ENCODE measurements at regions not wholly inside any gene's neighbourhood (a gene's known extent, or its start where the extent isn't known, plus 50 kb on each side); places are given as distances from the start of the nearest gene placed in this dataset.
A peak's percentile ranks its signal among the peaks of the same experiment; 100 is the strongest.
"Not testable (repeated sequence)": the region's sequence is repeated elsewhere in the genome, so short reads cannot be mapped to it uniquely, and the experiment has no call there.

- DNase-seq; in situ Hi-C loops (cut with MboI; ENCODE audit: low pct_unique_long_range_greater_than_20kb, low sequenced_read_pairs): not testable (repeated sequence)
Observed at GRCh38 chr19:34871911-34872310, 54.8 kb upstream of the ZNF30 start.

GRCh38 chr19:34867631-34868030 is 59.1 kb upstream of the ZNF30 start:
- in situ Hi-C loops (cut with MboI; ENCODE audit: low pct_unique_long_range_greater_than_20kb, low sequenced_read_pairs): no loop called here

GRCh38 chr19:34865225-34865624 is 61.5 kb upstream of the ZNF30 start:
- DNase-seq; in situ Hi-C loops (cut with MboI; ENCODE audit: low pct_unique_long_range_greater_than_20kb, low sequenced_read_pairs): not testable (repeated sequence)

More at GRCh38 chr19:34867631-34868030, 59.1 kb upstream of the ZNF30 start:
- no peak for DNase-seq

GRCh38 chr19:34859823-34860736 is 66.6 kb upstream of the ZNF30 start:
- in situ Hi-C loops (cut with MboI; ENCODE audit: low pct_unique_long_range_greater_than_20kb, low sequenced_read_pairs): not testable (repeated sequence)
- peak; percentile 16 for DNase-seq

- in situ Hi-C loops (cut with MboI; ENCODE audit: low pct_unique_long_range_greater_than_20kb, low sequenced_read_pairs); DNase-seq: not testable (repeated sequence)
Observed at GRCh38 chr19:34859325-34859724, 67.4 kb upstream of the ZNF30 start.

GRCh38 chr19:34856052-34856451 is 70.7 kb upstream of the ZNF30 start:
- in situ Hi-C loops (cut with MboI; ENCODE audit: low pct_unique_long_range_greater_than_20kb, low sequenced_read_pairs): no loop called here
- DNase-seq: no peak

GRCh38 chr19:34853369-34853768 is 73.3 kb upstream of the ZNF30 start:
- in situ Hi-C loops (cut with MboI; ENCODE audit: low pct_unique_long_range_greater_than_20kb, low sequenced_read_pairs): no loop called here
- DNase-seq: no peak

GRCh38 chr19:34852669-34853068 is 74.0 kb upstream of the ZNF30 start:
- no peak for DNase-seq
- in situ Hi-C loops (cut with MboI; ENCODE audit: low pct_unique_long_range_greater_than_20kb, low sequenced_read_pairs): no loop called here

- DNase-seq: no peak
- in situ Hi-C loops (cut with MboI; ENCODE audit: low pct_unique_long_range_greater_than_20kb, low sequenced_read_pairs): no loop called here
Observed at GRCh38 chr19:34851277-34851804, 75.4 kb upstream of the ZNF30 start.

GRCh38 chr19:34847393-34847792 is 74.4 kb upstream of the ZNF599 start:
- DNase-seq: peak; percentile 38
- in situ Hi-C loops (cut with MboI; ENCODE audit: low pct_unique_long_range_greater_than_20kb, low sequenced_read_pairs): no loop called here

- in situ Hi-C loops (cut with MboI; ENCODE audit: low pct_unique_long_range_greater_than_20kb, low sequenced_read_pairs): no loop called here
- DNase-seq: no peak
Observed at GRCh38 chr19:34844277-34844676, 71.3 kb upstream of the ZNF599 start.

GRCh38 chr19:34841780-34842179 is 68.8 kb upstream of the ZNF599 start:
- no peak for DNase-seq
- in situ Hi-C loops (cut with MboI; ENCODE audit: low pct_unique_long_range_greater_than_20kb, low sequenced_read_pairs): no loop called here

GRCh38 chr19:34838753-34839431 is 65.9 kb upstream of the ZNF599 start:
- DNase-seq: no peak
- in situ Hi-C loops (cut with MboI; ENCODE audit: low pct_unique_long_range_greater_than_20kb, low sequenced_read_pairs): no loop called here

- DNase-seq: peak; percentile 23
- in situ Hi-C loops (cut with MboI; ENCODE audit: low pct_unique_long_range_greater_than_20kb, low sequenced_read_pairs): no loop called here
Observed at GRCh38 chr19:34838248-34838647, 65.2 kb upstream of the ZNF599 start.

GRCh38 chr19:34837262-34837661 is 64.2 kb upstream of the ZNF599 start:
- in situ Hi-C loops (cut with MboI; ENCODE audit: low pct_unique_long_range_greater_than_20kb, low sequenced_read_pairs): no loop called here
- DNase-seq: no peak

GRCh38 chr19:34835631-34836351 is 62.8 kb upstream of the ZNF599 start:
- DNase-seq: no peak
- in situ Hi-C loops (cut with MboI; ENCODE audit: low pct_unique_long_range_greater_than_20kb, low sequenced_read_pairs): no loop called here

GRCh38 chr19:34834472-34835061 is 61.6 kb upstream of the ZNF599 start:
- DNase-seq: no peak
- in situ Hi-C loops (cut with MboI; ENCODE audit: low pct_unique_long_range_greater_than_20kb, low sequenced_read_pairs): no loop called here

- in situ Hi-C loops (cut with MboI; ENCODE audit: low pct_unique_long_range_greater_than_20kb, low sequenced_read_pairs): no loop called here
- DNase-seq: no peak
Observed at GRCh38 chr19:34832581-34833112, 59.6 kb upstream of the ZNF599 start.

- in situ Hi-C loops (cut with MboI; ENCODE audit: low pct_unique_long_range_greater_than_20kb, low sequenced_read_pairs): no loop called here
- DNase-seq: no peak
Observed at GRCh38 chr19:34831714-34832113, 58.7 kb upstream of the ZNF599 start.

All from KBM-7 (cell line).